Left renal cortex interstitium (tissue), 4 donors: ENCODE measurements at regions not wholly inside any gene's neighbourhood (a gene's known extent, or its start where the extent isn't known, plus 50 kb on each side); places are given as distances from the start of the nearest gene placed in this dataset.

Experiments
- DNase-seq, 4 donors: peaks; one replicate each; pipeline ENCODE4 v3.0.0-alpha.2; 2013; ENCODE audit warnings: low read depth in 4 of 4, low spot score in 2 of 4, missing footprints in 1 of 4

DNA sequence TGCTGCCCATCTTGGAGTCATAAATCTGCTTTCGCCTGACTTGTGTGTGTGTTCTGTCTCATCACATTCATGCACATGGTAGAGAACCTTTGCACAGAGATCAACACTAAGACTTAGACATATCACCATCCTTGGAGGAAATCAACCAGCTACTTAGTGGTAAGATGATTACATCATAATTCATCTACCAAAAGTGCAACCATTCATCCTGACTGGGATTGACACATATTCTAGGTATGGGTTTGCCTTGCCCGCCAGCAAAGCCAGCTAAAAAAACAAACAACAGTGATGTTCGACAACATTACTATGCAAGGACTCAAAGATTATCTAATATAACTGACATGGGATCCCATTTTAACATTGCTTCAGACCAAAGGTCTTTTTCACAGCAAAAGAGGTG, 228.7 kb downstream of the NUAK1 start:
- no peak for DNase-seq

DNA sequence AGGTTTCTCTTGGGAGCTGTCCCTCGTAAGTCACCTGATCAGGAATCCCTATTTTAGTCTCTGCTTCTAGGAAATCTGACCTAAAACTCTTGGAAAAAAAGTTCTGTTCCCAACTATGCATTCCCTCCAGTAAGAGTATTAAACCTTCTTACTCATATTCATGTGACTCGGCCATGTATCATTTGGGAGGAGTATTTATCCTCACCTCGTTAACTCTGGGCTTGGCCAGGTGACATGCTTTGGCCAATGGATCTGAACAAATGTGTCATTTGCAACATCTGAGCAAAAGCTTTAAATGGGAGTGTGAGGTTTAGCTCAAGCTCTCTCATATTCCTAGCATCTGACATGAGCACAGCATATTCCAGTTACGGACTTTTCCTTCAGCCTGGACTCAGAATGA, 226.8 kb downstream of the NUAK1 start:
- DNase-seq, result no peak

GRCh38 chr12:105912882-105913678, 225.7 kb downstream of the NUAK1 start:
- DNase-seq, result no peak

GRCh38 chr12:105915997-105916759, 222.6 kb downstream of the NUAK1 start:
- no peak for DNase-seq

DNA sequence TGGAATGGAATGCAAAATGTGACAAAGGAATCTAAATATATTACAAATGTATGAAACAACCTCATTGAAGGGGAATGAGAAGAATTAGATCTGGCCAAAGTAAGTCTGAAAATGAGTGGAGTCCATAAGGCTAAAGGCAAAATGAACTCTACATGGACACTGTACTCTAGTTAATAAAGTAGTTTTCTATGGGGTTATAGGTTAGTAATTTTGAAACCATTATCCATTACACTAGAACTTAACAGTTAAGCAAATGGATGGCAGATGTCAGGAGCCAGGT, 222.1 kb downstream of the NUAK1 start:
- DNase-seq, result no peak

GRCh38 chr12:105920161-105920684, 218.5 kb downstream of the NUAK1 start:
- no peak for DNase-seq

- DNase-seq, result no peak
Measured at GRCh38 chr12:105921055-105921454, 217.7 kb downstream of the NUAK1 start.

- DNase-seq, result no peak
Measured at GRCh38 chr12:105921872-105922669, 216.7 kb downstream of the NUAK1 start.

GRCh38 chr12:105922670-105923102, 216.1 kb downstream of the NUAK1 start:
- no peak for DNase-seq

DNA sequence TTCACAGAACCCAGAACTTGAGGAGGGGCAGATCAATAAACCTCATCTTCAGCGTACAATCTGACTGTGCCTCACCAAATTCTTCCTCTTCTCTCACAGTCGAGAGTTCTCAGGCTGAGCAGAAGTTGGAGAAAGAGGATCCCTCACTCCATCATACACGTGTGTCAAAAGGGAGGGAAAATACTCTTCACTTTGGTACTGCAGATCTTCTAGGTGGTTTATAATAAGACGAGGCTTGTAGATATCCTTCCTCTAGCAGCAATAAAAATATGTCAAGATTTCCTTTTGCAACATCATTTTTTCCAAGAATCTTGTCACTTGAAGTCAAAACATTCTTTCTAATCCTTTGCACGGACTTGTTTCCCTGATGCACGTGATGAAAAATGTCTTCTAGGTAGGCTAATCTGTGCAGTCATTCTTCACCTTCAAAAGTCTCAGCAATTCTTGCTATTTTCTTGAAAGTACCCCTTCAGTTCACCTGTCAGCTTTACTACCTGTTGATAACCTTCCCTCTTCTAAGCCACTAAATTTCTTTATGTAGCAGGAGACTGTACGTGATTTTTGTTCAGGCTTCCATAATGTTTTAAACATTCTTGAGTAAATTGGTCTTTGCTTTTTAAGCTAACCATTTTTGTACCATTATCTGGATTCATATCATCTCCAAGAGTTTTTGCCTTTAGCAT, 214.1 kb downstream of the NUAK1 start:
- no peak for DNase-seq

DNA sequence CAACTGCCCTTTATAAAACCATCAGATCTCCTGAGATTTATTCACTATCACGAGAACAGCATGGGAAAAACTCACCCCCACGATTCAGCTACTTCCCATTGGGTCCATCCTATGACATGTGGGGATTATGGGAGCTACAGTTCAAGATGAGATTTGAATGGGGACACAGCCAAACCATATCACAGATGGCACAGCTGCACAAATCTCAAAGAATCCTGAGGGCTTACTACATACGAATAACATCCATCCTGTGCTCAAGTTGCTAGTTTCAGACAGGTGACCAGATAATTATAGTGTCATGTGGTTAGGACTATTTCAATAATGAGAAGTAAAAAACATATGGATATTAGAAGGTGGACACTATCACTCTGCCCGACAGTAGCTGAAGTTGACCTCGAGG, 211.2 kb downstream of the NUAK1 start:
- no peak for DNase-seq

DNA sequence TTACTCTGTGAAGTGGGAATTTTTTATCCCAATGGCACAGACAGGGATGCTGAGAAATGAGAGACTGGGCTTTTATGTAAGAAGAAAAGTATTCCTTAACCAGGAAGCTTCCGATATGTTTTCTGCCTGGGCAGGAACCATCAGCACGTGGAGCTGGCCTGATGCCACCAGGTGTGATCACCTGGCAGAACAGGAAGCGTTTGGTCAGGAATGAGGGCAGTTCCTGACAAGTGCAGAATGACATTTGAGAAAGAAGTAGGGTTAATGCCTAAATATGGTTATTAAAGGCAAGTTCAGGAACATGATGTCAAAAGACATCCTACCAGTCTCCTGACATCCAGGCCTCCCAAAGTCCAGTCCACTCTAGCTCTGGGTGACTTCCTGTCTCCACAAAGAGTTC, 210.3 kb downstream of the NUAK1 start:
- DNase-seq, result no peak

DNA sequence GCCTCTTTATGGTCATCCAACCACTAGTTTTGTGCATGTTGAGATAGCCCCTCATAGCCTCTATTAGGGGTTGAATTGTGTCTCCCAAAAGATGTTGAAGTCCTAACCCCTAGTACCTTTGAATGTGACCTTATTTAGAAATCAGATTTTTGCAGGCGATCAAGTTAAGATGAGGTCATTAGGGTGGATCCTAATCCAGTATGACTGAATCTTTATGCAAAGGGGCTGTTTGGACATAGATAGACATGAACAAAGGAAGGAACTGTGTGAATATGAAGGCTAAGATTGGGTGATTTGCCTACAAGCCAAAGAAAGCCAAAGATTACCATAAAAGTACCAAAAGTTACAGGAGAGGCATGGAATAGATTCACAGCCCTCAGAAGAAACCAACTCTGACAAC, 209.6 kb downstream of the NUAK1 start:
- DNase-seq, result no peak

DNA sequence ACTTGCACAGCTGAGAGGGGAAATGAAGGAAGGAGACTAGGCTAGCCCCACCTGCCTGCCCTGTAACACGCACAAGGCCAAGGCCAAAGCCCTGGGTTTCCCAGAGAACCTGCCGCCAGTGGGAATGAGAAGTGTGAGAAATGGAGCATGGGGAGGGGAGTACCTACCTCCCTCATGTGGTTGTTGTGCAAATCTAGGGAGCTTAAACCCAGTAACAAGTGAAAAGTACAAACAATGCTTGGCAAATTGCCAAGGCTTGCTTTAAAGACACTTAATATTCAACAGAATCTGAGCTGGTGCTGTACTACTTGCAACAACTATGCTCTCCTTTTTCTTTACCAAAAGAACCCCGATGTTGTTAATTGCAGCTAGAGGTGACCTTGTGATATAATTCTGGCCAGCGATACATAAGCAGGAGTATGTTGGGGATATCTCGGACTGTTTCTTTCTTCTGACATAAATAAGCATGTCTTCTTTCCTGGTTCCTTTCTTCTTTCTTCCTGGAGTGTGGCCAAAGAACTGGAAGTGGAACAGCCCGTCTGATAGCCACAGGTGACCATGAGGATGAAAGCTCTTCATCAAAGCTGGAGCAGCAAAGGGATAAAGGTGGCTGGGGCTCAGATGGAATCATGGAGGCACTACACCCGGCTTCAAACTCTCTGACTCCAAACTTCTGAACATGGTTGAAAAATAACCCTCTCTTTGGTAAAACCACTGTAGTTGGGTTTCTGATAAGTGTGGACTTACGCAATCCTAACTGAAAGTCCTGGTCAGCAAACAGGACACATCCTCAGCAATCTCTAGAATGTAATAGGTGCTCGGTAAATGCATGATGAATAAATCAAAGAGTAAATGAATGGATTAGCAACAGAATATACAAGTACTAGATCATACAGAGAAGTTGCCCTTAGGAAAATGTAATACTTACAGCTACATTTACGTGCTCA, 207.9 kb downstream of the NUAK1 start:
- DNase-seq, result no peak

DNA sequence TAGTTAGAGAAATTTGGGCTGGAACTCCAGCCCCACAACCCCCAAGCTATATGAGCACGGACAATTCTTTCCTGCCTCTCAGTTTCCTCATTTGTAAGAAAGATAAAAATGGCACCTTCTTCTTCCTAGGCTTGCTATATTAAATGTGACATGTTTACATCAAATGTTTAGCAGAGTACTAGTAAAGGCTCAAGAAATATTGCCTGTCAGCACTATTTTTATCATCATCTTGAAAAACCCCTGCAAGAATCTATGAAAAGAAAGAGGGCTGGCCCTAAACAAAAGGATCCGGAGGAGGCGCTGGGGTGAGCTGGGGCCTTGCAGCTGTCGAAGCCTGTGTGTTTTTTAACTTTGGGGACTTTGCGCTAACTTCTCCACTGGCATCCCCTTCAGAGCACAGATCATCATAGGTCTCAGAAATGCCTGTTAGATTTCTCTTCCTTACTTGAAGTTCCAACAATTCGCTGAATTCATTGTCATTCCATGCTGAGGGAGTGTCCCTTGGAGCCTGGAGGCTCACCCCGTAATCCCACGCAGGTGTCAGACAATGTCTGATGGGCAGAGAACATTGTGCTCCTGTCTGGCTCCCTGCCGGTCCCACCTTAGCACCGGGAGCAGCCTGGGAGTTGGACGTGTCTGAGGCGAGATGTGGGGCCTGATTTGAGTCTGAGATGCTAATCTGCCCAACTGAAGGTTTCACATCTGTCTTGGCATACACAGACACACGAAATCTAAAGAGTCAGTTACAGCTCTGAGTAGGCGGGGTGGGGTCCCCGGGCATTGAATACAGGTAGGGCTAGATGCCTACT, 206.8 kb downstream of the NUAK1 start:
- DNase-seq, result no peak

DNA sequence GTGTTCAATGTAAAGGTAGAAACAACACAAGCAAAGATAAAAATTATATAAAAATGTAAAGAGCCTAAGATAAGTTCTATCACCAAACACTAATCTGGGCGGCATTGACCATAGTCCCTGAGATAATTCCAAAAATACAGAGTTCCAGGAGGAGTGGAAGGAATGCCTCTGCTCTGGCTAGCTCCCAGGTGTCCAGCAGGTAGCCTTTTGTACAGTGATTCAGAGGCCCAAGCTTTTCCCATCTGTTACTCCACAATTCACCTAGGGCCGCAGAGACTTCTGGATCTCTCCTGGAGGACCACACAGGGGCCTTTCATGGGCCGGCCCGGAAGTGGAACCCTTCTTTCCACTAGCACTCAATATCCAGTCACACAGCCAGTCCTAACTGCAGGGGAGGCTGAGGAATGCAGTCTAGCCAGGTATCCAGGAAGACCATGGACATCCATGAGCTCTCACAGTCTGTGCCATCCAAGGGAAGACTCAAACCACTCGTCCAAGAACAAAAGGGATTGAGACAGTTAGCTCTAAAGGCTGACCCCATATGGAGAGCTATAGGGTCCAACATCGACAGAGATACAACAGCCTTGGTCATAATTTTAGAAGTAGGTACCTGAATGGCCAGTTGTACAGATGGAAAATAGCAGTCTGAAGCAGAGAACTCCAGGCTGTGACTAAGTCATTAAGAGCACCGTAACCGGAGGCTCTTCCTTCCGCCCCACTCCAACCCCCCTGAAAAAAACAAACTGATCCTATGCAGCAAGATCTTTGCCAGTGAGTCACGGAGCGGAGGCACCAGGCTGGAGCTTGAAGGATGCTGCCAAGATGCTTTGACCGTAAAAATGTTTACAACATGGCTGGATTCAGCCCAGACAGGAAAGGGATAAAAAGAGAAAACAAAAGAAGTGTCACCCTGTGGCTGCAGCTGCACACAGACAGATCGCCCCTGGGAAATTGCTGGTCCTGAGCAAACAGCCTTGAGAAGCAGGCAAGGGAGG, 204.8 kb downstream of the NUAK1 start:
- DNase-seq, result no peak

DNA sequence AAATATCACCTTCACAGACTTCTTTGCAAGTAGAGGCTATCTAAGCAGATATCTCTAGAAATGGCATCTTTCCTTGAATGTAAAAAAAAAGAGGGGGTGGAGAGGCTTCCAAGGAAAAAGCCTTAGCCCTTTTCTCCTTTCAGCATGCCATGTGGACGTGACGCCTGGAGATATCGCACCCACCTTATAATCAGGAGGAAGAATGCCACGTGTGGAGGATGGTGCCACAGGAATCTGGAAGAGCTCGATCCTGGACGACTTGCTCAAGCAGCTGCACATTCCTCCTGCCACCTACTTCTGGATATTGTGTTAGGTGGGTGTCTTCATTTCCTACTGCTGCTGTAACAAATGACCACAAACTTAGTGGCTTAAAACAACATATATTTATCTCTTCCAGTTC, 203.6 kb downstream of the NUAK1 start:
- DNase-seq, result no peak

- no peak for DNase-seq
Measured at GRCh38 chr12:105935981-105936380, 202.8 kb downstream of the NUAK1 start.
